ENCODE measurements at regions not wholly inside any gene's neighbourhood (a gene's known extent, or its start where the extent isn't known, plus 50 kb on each side); places are given as distances from the start of the nearest gene placed in this dataset.
"Not testable (repeated sequence)": the region's sequence is repeated elsewhere in the genome, so short reads cannot be mapped to it uniquely, and the experiment has no call there.

DNA sequence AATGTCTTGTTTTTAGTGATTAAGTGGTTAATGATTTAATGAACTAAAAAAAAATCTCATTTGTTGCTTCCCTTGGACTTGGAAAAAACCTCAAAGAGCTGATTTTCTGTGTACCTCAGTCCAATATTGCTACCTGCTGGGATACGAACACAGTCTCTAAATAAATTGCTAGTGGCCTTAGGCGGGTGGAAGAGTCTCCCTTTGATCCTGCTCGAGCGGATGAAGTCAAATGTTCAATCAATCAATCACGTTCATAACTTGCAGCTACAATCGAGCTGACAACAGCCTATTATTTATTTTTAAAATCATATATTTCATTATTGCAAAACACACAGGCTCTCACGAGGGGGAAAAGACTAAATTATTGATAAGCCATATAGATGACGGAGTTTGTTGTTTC is 57.3 kb upstream of the HABP2 start:
- no peak for DNase-seq (ENCODE audit: low spot score)

DNA sequence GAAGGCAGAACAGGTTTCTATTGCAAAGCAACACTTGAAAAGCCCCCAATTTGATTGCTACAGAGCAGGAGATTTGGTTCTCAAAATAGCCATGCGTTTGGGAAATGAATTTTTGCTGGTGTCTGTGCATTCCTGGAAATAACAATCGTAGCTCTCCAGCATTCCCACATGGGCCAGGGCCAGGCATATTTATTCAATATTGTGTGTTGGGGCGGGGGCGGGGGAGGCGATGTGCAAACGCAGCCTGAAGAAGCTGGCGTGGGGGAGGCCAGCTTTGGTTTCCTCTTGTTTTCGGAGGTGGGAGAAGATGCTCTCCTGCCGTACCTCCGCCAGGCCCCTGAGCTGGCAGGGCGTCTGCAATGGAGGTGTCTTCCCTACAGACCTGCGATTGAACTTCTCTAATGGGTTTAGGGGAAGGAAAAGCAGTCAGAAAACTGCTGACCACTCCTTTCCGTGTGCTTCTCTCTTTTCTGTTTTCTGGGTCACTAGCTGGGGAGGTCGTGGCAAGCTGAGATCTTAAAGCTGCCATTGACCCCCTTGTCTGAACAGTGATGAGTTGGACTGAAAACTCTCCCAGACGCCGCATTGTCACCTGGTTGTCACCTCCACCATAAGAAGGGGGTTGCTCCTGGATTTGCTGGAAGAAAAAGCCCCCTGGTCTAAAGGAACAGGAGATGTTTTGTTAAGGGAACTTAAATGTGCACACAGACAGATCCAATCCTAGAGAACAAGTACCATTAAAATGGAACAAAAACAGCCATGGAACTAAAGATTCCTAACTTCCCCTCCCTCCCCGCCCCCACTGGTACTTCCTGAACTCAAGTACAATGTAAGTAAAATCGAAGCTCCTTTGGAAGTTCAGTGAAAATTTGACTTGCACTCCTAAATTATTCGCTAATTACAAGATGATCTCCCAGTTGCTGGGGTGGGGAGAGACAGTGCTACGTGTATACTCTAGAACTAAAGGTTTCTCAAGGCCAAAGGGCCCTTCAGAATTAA is 56.4 kb upstream of the HABP2 start:
- no peak for DNase-seq (ENCODE audit: low spot score)

DNA sequence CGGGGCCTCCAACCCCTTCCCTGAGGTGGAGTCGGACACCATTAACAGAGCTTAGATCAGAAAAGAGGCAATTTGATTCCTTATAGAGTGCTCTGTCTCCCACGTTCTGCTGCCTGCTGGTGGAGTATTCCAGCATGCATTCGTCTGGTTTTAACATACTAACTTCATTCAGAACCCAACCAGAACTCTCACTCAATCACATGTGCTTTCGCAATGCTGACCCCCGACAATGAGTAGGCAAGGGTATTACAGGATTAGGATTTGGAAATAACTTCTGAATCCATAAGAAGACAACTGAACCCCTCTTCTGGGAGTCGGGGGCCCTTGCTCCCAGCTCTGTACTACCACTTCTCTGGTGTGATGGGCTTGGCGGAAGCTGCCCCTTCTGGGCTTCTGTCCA is 55.7 kb upstream of the HABP2 start:
- DNase-seq (ENCODE audit: low spot score) = no peak

DNA sequence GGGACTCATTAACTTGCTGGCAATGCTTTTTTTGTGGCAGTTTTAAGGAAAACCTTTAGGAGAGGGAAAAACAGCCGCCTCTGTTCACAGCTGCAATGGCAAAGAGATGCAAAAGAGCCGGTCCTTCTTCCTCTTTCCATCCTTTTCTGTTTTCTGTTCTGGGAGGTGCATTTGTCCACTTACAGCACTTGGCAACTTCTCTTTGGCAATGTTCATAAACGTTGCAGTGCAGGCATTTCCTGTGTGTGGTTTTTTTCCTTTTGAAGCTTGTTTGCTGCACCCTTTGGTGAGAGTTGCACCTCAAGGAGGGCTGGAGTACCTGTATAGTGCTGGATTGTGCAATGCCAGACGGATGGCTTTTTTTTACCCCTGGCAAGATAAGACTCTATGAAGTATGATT is 53.9 kb upstream of the HABP2 start:
- DNase-seq (ENCODE audit: low spot score) = no peak

DNA sequence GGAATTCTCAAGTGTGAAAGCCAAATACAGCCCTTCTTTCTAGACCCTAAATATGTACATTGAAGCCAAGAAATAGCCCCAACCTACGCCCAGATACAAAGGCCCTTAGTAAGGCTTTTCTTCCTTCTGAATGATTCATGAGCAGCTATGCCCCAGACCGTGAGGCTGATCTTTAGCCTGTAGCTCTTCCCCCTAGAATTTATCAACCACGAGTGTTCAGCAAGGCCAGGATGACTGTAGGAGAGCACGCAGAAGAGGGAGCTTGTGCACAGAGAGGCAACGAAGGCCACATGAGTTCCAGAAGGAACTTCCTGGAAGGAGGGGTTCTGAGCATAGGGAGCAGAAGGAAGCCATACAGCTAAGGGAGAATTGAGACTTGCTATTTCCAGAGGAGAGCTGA is 53.0 kb upstream of the HABP2 start:
- DNase-seq (ENCODE audit: low spot score) = no peak

DNA sequence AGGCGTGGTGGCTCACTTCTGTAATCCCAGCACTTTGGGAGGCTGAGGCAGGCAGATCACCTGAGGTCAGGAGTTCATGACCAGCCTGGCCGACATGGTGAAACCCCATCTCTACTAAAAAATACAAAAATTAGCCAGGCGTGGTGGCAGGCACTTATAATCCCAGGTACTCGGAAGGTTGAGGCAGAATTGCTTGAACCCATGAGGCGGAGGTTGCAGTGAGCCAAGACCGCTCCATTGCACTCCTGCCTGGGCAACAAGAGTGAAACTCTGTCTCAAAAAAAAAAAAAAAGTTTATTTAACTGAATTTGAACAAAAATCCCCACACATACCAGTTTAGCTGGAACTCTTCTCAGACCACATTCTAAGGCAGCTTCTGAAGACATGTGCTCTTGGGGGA is 51.8 kb upstream of the HABP2 start:
- not testable (repeated sequence) for DNase-seq (ENCODE audit: low spot score)
